Kidney epithelial cell (primary cell): ENCODE measurements at regions not wholly inside any gene's neighbourhood (a gene's known extent, or its start where the extent isn't known, plus 50 kb on each side); places are given as distances from the start of the nearest gene placed in this dataset.

Experiments
- DNase-seq: peaks from one replicate; pipeline ENCODE4 v3.0.0-alpha.2; 2010; ENCODE audit warnings: low read depth
- H3K27me3 ChIP-seq: 2 replicates; pipeline ENCODE4 v1.6.0; 2011; ENCODE audit warnings: low read length; ENCODE audit not compliant: control insufficient read depth, insufficient read depth
- H3K36me3 ChIP-seq: 2 replicates; pipeline ENCODE4 v1.5.1; 2011; ENCODE audit warnings: low read length; ENCODE audit not compliant: control insufficient read depth, insufficient read depth
- H3K4me3 ChIP-seq: 2 replicates; pipeline ENCODE4 v1.5.1; 2011; ENCODE audit warnings: low read depth, mild to moderate bottlenecking, control low read depth, low read length
- CTCF ChIP-seq: IDR thresholded peaks from 2 replicates; pipeline ENCODE4 v1.5.1; 2011; ENCODE audit warnings: mild to moderate bottlenecking, moderate library complexity, low read length, control low read depth, inconsistent platforms; ENCODE audit not compliant: insufficient read depth, poor library complexity, severe bottlenecking

GRCh38 chr20:55354720-55355119 is 650.6 kb downstream of the CBLN4 start:
- no peak for DNase-seq
- TF ChIP-seq CTCF, result no peak
- Histone ChIP-seq H3K4me3 (no peak overlapping the region), H3K36me3 (no peaks in the 10 kb centered on the region), H3K27me3 (no peaks in the 10 kb centered on the region)

GRCh38 chr20:55353206-55353605 is 652.1 kb downstream of the CBLN4 start:
- Histone ChIP-seq H3K27me3 (no peaks in the 10 kb centered on the region), H3K36me3 (no peaks in the 10 kb centered on the region), H3K4me3 (no peak overlapping the region)
- no peak for DNase-seq
- no peak for TF ChIP-seq CTCF

- no peaks in the 10 kb centered on the region for H3K36me3 ChIP-seq
These were observed 657.1 kb downstream of the CBLN4 start for GRCh38 chr20:55348223-55348622.

GRCh38 chr20:55342822-55343221 is 662.5 kb downstream of the CBLN4 start:
- no peak for DNase-seq
- no peak for TF ChIP-seq CTCF

More at GRCh38 chr20:55348223-55348622, 657.1 kb downstream of the CBLN4 start:
- no peak for DNase-seq
- TF ChIP-seq CTCF, result no peak
- H3K4me3 ChIP-seq, result no peak overlapping the region
- H3K27me3 ChIP-seq, result no peaks in the 10 kb centered on the region

GRCh38 chr20:55333798-55334197 is 671.5 kb downstream of the CBLN4 start:
- TF ChIP-seq CTCF, result no peak
- Histone ChIP-seq H3K36me3 (no peaks in the 10 kb centered on the region), H3K4me3 (no peak overlapping the region), H3K27me3 (no peaks in the 10 kb centered on the region)
- peak; percentile 1 for DNase-seq

More at GRCh38 chr20:55342822-55343221, 662.5 kb downstream of the CBLN4 start:
- no peaks in the 10 kb centered on the region for H3K36me3 ChIP-seq
- H3K27me3 ChIP-seq, result no peaks in the 10 kb centered on the region
- no peak overlapping the region for H3K4me3 ChIP-seq

GRCh38 chr20:55329108-55329507 is 676.2 kb downstream of the CBLN4 start:
- Histone ChIP-seq H3K4me3 (no peak overlapping the region), H3K27me3 (no peaks in the 10 kb centered on the region), H3K36me3 (no peaks in the 10 kb centered on the region)
- DNase-seq, result no peak
- TF ChIP-seq CTCF, result no peak
